GM06990 (cell line): ENCODE measurements at regions not wholly inside any gene's neighbourhood (a gene's known extent, or its start where the extent isn't known, plus 50 kb on each side); places are given as distances from the start of the nearest gene placed in this dataset.
"Not testable (repeated sequence)": the region's sequence is repeated elsewhere in the genome, so short reads cannot be mapped to it uniquely, and the experiment has no call there.

ENCODE experiments used
- DNase-seq: peaks from one replicate; pipeline ENCODE4 v3.0.0-alpha.2; 2011; ENCODE audit not compliant: insufficient read length; ENCODE audit errors: extremely low read depth
- H3K27me3 ChIP-seq: replicated peaks from 2 replicates; pipeline ENCODE4 v1.6.0; 2011; ENCODE audit warnings: low read length; ENCODE audit not compliant: control insufficient read depth, insufficient read depth
- H3K36me3 ChIP-seq: 2 replicates; pipeline ENCODE4 v1.5.1; 2011; ENCODE audit warnings: low read length; ENCODE audit not compliant: control insufficient read depth, insufficient read depth
- H3K4me3 ChIP-seq: replicated peaks from 2 replicates; pipeline ENCODE4 v1.5.1; 2011; ENCODE audit warnings: low read depth, mild to moderate bottlenecking, control low read depth, low read length
- CTCF ChIP-seq: IDR thresholded peaks from 2 replicates; pipeline ENCODE4 v1.5.1; 2011; ENCODE audit warnings: low read length, control low read depth, mild to moderate bottlenecking, inconsistent platforms; ENCODE audit not compliant: insufficient read depth, poor library complexity, severe bottlenecking

- DNase-seq: no peak
- no peaks in the 10 kb centered on the region for H3K27me3 ChIP-seq
- no peak overlapping the region for H3K4me3 ChIP-seq
- TF ChIP-seq CTCF: no peak
- no peaks in the 10 kb centered on the region for H3K36me3 ChIP-seq
Observed at GRCh38 chr13:111589321-111589720, 268.9 kb downstream of the TEX29 start.

GRCh38 chr13:111589992-111590391, 269.6 kb downstream of the TEX29 start:
- no peaks in the 10 kb centered on the region for H3K27me3 ChIP-seq
- DNase-seq: no peak
- no peak overlapping the region for H3K4me3 ChIP-seq
- no peaks in the 10 kb centered on the region for H3K36me3 ChIP-seq
- TF ChIP-seq CTCF: no peak

GRCh38 chr13:111590796-111591195, 270.4 kb downstream of the TEX29 start:
- no peak for TF ChIP-seq CTCF
- H3K4me3 ChIP-seq: no peak overlapping the region
- no peaks in the 10 kb centered on the region for H3K27me3 ChIP-seq
- H3K36me3 ChIP-seq: no peaks in the 10 kb centered on the region
- DNase-seq: no peak

- not testable (repeated sequence) for H3K27me3 ChIP-seq, H3K36me3 ChIP-seq, H3K4me3 ChIP-seq, DNase-seq
Observed at GRCh38 chr13:111593490-111593889, 273.0 kb downstream of the TEX29 start.

- no peak for DNase-seq
Observed at GRCh38 chr13:111594606-111595005, 274.2 kb downstream of the TEX29 start.

GRCh38 chr13:111595276-111595675, 274.8 kb downstream of the TEX29 start:
- H3K4me3 ChIP-seq: no peak overlapping the region
- no peak for TF ChIP-seq CTCF
- DNase-seq: no peak
- H3K36me3 ChIP-seq: no peaks in the 10 kb centered on the region
- no peaks in the 10 kb centered on the region for H3K27me3 ChIP-seq

More at GRCh38 chr13:111594606-111595005, 274.2 kb downstream of the TEX29 start:
- Histone ChIP-seq H3K36me3 (no peaks in the 10 kb centered on the region), H3K4me3 (no peak overlapping the region), H3K27me3 (no peaks in the 10 kb centered on the region)
- TF ChIP-seq CTCF: no peak
